GM18520 (cell line): ENCODE measurements at regions not wholly inside any gene's neighbourhood (a gene's known extent, or its start where the extent isn't known, plus 50 kb on each side); places are given as distances from the start of the nearest gene placed in this dataset.
A peak's percentile ranks its signal among the peaks of the same experiment; 100 is the strongest.

Experiments
- ATAC-seq: cut with Tn5 transposase; IDR thresholded peaks from one replicate; pipeline ENCODE4 v1.9.1; 2021; ENCODE audit not compliant: unreplicated experiment

DNA sequence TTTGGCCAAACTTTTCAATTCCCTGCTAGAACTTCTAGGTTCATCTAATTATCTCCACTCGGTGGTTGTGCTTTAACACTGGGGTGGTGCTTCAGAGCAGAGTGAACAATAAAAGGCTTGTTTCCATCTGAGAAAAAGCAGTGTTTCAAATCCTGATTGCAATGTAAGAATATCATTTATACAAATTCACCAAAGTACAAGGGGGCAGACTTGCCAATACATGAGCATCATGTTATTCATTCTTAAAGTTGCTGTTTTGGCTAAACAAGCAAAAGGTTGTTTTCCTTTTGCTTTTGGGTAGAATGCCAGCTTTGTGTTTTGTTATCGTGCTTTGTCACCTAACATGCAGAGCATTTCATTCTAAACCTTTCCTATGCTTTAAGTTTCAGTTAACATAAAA, 78.5 kb upstream of the UBAC2 start:
- ATAC-seq: no peak

DNA sequence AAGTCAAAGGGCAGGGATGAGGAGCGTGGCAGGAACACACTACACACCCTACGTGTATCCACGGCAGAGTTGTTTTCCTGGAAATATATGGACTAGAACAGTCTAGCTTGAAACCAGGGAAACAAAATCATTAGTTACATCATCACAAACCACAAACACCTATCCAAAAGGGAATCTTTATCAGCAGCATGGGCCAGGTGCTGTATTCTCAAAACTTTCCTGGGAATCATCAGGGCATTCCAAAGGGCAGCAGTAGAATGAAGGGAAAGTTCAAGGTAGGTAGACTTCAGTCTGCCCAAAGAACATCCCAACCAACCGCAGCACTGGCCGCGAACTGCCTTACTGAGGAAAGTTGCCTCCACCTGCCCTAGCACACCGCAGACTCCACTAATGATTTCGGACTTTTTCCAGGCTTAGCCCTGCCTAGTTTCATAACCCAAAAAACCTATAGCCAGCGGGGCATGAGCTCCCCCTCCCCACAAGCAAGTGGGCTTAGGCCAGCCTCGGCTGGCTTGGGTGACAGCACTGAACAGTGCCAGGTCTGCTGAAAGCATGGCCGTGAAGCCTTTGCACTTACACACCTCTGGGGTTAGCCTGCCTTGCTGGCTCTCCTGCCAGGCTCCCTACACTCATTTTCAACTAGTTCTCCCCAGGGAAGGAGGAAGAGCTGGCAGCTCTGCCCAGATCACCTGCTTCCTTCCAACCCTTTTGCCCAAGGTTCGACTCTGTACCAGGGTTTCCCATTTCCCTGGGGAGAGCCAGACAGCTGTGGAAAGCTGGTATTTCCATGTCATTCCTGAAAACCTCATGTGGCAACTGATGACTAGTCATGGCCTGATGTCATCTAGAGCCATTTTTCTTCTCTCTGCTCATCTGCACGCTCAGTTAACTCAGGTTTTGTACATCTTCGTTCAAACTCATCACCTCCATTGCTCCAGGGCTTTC, 77.3 kb upstream of the UBAC2 start:
- ATAC-seq: no peak

DNA sequence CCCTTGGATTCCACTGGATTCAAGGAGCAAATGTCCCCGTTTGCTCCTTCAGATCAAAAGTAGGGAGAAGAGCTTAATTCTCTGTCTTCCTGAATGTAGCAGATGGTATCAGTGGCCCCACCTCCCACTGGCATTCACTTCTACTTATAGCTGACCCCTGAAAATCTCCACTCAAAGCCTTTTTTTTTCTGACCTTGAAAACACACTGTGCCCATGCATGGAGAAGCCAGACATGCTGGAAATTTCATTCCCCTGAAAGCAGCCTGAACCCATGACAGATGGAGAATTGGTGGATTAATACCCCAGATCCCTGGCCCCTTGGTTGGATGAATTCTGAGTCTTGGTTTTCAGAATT, 76.6 kb upstream of the UBAC2 start:
- no peak for ATAC-seq

DNA sequence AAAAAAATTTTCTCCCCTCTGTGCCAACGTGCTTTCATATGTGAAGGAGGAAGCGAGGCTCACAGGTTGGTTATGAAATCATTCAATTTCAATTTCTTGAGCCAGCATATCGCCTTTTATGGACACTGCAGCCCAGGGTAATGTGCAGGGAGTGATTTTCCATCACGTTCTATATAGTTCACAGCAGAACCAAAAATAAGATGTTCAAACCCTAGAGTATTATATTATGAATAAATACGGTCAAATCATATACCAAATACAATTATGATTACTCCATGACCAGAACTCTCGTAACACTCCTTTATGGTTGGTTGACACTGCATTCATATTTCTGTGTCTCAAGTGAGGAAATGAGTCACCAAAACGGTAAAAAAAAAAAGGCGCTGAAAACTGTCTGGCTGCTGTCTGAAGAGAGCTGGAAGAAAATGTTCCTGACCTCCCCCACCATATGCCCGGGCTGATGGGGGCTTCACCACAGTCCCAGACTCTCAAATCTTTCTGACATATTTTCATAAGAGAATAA, 75.8 kb upstream of the UBAC2 start:
- peak; percentile 78 for ATAC-seq

DNA sequence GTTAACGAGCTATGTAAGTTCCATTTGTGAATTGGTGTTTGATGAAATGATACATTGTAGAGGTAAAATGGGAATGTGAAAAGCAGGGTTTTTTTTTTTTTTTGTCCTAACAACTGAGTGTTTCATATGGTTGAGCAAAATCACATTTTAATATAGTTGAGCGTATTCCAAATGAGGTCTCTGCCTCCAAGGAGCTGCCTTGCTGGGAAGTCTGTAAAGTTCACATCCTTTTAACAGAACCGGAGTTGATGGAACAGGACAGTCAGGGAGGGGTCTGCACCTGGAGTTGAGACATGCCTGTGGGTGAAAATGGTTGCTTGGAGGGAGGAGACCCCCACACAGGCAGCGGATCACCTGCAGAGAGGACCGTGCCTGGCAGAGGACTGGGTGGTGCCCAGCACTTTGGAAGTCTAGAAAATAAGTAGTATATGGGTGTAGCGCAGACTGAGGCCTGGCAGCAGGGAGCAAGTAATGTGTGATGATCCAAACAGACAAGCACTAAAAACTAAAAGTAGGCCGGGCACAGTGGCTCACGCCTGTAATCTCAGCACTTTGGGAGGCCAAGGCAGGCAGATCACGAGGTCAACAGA, 75.2 kb upstream of the UBAC2 start:
- no peak for ATAC-seq

DNA sequence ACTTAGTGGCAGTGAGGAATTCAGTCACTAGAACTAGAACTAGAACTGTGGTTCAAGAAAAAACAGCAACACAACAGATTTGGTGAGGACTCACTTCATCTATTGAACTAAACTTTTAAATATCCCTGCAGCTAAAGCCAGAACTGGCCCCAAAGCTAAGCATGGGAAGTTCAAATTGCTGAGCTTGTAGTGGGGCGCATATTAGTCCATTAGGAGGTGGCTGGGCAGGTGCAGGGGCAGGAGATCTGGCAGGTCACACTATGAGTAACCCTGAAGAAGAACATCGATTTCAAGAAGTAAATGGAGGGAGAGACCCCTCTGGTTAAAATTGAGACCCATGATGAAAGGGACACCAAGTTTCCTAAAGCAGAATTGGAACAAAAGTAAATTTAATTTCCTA, 73.8 kb upstream of the UBAC2 start:
- ATAC-seq: no peak

DNA sequence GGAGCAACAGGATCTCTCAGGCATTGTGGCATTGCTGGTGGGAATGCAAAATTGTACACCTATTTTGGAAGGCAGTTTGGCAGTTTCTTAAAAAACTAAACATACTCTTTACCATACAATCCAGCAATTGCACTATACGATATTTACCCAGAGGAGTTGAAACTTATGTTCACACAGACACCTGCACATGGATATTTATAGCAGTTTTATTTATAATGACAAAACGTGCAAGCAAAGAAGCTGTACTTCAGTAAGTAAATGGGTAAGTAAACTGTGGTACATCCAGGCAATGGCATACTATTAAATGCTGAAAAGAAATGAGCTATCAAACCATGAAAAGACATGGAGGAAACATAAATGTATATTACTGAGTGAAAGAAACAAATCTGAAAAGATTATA, 71.6 kb upstream of the UBAC2 start:
- no peak for ATAC-seq

DNA sequence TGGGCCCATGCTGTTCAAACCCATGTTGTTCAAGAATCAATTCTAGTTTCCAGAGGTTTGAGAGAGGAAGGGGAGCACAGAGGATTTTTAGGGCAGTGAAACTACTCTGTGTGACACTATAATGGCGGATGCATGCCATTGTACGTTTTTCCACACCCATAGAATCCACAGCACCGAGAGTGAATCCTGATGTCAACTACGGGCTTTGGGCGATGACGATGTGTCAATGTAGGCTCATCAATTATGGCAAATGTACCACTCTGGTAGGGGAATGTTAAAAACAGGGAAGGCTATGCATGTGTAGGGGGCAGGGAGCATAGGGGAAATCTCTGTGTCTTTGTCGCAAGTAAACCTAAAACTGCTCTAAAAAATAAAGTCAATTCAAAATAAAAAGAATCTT, 70.7 kb upstream of the UBAC2 start:
- no peak for ATAC-seq

DNA sequence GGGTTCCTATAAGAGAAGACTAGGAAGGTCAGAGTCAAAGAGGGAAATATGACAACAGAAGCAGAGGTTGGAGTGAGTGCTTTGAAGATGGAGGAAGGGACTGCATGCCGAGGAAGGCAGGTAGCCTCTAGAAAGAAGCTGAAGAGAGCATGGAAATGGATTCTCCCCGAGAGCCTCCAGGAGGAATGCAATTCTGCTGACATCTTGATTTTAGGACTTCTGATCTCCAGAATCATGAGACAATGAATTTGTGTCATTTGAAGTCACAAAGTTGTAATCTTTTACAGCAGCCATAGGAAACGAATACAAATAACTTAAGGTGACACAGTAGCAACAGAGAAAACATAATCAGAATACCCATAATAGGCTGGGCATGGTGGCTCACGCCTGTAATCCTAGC, 69.2 kb upstream of the UBAC2 start:
- ATAC-seq: no peak

DNA sequence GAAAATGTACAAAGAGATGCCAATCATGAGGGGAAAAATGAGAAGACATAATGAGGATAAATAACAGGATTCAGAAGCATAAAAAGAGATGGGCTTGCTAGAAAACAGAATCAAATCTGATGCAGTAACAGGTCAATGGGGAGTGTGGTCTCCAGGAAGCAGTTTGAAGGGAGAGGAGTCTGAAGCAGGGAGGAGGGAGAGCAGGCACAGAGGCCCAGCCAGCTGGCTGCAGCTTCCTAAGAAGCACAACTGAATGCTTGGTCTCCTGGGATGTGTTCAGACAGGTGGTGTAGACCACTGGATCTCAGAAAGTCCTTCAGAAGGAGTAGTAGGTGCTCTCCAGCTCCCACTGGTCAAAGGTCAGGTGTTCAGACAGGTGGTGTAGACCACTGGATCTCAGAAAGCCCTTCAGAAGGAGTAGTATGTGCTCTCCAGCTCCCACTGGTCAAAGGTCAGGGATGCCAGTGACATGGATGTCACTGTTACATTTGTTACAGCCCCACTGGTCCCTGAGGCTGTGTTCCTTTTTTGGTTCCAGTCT, 68.3 kb upstream of the UBAC2 start:
- no peak for ATAC-seq

DNA sequence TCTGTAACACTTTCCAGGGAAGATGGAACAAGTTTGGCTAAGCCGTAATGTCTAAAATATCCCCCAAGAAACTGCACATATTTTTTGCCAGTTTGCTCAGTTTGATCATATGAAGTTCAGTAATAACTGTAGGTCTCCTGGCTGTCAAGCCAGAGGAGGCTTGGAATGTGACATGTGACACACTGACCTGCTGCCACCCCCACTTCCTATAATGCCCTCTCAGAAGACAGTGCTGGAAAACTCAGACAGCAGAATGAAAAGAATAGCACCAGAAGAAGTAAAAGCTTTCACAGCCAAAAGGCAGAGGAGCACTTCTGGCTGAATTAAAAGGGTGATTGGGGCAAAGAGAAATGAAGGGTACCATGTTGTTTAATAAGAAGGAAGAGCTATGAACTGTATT, 67.4 kb upstream of the UBAC2 start:
- no peak for ATAC-seq

DNA sequence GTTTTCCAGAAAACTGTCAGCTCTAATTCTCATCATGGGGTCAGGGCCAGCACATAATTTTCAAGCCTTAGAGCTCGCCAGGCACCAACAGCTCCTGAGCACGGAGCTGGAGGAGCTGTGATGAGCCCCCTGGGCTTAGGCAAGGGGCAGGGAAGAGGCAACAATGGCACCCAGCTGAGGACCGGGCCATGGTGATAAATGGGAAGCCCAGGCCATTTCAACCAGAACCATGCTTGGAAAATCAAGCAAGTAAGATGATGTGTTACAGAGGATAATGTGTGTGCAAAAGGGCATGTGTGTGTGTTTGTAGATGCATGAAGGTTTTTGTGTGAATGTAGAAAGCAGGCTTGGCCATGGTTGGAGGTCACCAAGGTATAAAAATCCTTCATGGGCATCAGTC, 66.8 kb upstream of the UBAC2 start:
- no peak for ATAC-seq

DNA sequence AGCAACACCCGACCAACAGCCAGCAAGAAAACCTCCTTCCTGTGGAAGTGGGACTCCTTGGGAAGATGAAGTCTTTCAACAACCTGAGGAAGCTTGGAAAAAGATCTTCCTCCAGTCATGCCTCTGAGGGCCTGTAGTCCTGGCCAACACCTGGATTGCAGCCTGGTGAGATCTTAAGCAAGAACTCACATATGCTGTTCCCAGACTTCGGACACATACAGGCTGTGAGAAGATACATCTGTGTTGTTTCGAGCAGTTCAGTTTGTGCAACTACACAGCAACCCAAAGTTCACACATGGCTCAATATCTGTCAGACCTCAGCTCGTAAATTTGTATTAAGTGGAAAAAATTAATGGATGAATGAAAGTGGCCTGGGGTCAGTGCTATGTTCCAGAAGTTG, 65.1 kb upstream of the UBAC2 start:
- ATAC-seq: no peak

DNA sequence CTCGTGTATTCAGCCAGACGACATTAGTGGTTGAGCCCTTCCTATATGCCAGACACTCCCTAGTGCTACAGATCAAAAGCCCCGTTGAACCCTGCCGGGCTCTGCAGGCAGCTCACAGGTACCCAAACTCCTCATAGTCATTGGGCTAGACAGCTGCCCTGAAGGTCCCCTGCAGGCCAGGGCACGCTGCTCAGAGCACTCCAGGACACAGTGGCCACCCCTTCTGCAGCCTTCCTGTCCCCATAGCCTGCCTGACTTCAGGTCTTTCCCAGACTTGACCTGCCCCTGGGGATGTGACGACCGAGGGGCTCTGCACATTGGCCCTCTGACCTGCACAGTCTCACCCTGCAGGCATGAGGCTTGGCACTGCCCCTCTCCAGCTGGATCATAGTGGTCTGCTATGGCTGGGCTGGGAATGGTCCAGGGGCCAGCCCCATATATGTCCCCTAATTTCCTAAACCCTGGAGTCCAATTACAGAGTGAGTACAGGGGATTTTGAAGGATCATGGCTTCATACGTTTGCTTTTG, 64.2 kb upstream of the UBAC2 start:
- ATAC-seq: no peak

DNA sequence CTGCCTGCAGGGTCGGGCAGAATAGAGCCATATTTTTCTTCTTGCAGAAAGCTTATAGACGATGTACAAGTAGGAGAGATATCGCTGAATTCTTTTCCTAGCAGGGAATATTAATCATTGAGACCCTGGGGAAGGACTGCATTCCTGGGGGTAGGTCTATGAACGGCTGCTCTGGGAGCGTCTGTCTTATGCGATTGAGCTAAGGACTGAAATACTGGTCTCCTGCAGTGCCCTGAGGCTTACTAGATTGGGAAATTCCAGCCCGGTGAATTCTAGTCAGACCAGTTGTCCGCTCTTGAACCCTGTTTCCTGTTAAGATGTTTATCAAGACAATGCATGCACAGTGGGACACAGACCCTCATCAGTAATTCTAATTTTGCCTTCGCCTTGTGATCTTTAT, 59.8 kb upstream of the UBAC2 start:
- ATAC-seq: no peak

DNA sequence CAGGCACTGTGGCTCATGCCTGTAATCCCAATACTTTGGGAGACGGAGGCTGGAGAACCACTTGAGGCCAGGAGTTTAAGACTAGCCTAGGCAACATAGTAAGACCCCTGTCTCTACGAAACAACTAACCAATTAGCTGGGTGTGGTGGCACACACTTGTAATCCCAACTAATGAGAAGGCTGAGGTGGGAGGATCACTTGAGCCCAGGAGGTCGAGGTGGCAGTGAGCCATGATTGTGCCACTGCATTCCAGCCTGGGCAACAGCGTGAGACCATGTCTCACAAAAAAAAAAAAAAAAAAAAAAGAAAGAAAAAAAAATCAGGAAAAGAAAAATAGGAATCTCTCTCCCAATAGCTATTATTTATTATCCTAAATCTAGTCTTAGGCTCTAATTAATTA, 56.8 kb upstream of the UBAC2 start:
- ATAC-seq: no peak

DNA sequence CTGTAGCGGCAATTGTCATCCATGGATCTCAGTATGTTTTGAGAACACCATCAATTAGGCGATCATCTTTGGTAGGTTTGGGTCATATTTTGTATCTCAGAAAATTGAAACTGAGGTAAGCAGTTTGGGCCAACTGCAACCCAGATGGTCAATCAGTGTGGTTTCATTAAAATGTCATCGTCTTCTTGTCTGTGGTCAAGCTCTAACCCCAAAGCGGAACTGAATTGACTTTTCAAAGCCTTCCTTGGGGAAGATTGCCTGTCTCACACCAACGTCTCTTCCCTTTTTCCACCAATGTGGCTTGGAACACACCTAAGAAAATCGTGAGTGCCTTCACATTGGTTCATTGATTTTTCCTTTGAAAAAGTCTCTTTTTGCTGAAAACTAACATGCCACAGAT, 56.3 kb upstream of the UBAC2 start:
- ATAC-seq: peak; percentile 65

DNA sequence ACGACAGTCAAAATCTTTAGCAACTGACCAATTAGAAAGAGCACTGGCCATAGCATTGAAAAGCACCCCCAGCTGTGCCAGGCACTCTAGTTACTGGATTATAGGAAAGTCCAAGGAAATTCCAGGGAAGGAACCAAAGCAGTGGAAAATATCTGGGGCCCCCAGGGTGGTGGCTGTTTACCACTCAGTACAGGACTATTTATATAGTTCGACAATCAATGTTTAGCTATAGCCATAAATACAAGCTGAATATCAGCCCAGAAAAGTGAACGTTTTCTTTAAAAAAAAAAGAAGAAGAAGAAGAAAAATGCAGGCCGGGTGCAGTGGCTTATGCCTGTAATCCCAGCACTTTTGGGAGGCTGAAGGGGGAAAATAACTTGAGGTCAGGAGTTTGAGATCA, 55.2 kb upstream of the UBAC2 start:
- ATAC-seq: no peak

DNA sequence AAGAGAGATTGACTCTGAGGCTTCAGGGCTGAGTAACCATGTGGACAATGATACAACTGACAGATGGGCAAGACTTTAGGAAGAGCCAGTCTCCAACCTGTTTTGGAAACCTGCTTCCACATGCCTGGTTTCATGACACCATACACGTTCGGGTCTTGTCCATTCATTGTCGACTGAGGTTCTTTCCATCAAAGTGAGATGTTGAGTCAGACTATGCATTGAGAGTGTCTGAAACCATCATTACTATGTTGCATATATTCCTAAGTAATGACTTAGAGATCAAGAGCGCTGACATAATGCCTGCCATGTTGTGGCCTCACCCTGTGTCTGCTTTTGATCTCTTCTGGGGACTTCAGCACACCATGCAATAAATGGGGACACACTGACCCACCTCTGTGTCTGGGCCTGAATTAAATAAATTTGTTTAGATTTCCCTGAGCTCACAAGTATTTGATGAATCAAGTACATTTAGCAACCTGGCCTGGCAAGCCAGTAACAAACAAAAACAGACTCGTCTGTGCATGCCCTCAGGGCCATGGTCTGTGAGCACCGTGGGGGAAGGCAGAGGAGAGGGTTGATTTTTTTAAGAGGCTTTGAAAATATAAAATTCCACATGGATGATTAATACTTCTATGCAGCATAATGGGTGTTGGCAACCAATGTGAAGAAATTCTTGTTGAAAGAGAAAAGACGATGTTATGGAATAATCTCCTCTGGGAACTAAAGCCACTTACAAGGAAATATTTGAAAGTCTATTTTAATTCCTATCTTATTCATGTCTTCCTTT, 49.9 kb upstream of the UBAC2 start:
- no peak for ATAC-seq
